Fibroblast of mammary gland (primary cell): ENCODE measurements at regions not wholly inside any gene's neighbourhood (a gene's known extent, or its start where the extent isn't known, plus 50 kb on each side); places are given as distances from the start of the nearest gene placed in this dataset.

Experiments used
- DNase-seq: peaks from one replicate; pipeline ENCODE4 v3.0.0-alpha.2; 2010; ENCODE audit warnings: low read depth
- H3K4me3 ChIP-seq: 2 replicates; pipeline ENCODE4 v1.5.1; 2011; ENCODE audit warnings: low read depth, mild to moderate bottlenecking, low read length, moderate library complexity; ENCODE audit not compliant: control insufficient read depth
- CTCF ChIP-seq: conservative IDR thresholded peaks from 2 replicates; pipeline ENCODE4 v1.5.1; 2011; ENCODE audit warnings: low read depth, low read length, inconsistent platforms; ENCODE audit not compliant: control insufficient read depth, insufficient read depth

- DNase-seq = no peak
- no peak overlapping the region for H3K4me3 ChIP-seq
- TF ChIP-seq CTCF = no peak
Measured at GRCh38 chr5:173774271-173774761, 113.8 kb upstream of the CPEB4 start.

GRCh38 chr5:173775261-173776197 lies 112.6 kb upstream of the CPEB4 start:
- TF ChIP-seq CTCF = no peak
- DNase-seq = no peak
- no peak overlapping the region for H3K4me3 ChIP-seq

GRCh38 chr5:173777149-173777548 lies 111.0 kb upstream of the CPEB4 start:
- no peak for TF ChIP-seq CTCF
- H3K4me3 ChIP-seq = no peak overlapping the region
- no peak for DNase-seq

- DNase-seq = no peak
- no peak for TF ChIP-seq CTCF
- H3K4me3 ChIP-seq = no peak overlapping the region
Measured at GRCh38 chr5:173777674-173778073, 110.5 kb upstream of the CPEB4 start.

- H3K4me3 ChIP-seq = no peak overlapping the region
- no peak for DNase-seq
- no peak for TF ChIP-seq CTCF
Measured at GRCh38 chr5:173778152-173778782, 109.9 kb upstream of the CPEB4 start.

- TF ChIP-seq CTCF = no peak
- no peak overlapping the region for H3K4me3 ChIP-seq
- no peak for DNase-seq
Measured at GRCh38 chr5:173778784-173779304, 109.3 kb upstream of the CPEB4 start.
